DND-41 (cell line): ENCODE measurements at regions not wholly inside any gene's neighbourhood (a gene's known extent, or its start where the extent isn't known, plus 50 kb on each side); places are given as distances from the start of the nearest gene placed in this dataset.

Source experiments
- EZH2 ChIP-seq: IDR thresholded peaks from 3 replicates; pipeline ENCODE4 v1.6.1; 2012; ENCODE audit warnings: borderline replicate concordance, low read depth, mild to moderate bottlenecking, moderate library complexity, low read length, inconsistent platforms; ENCODE audit not compliant: severe bottlenecking
- TF ChIP-seq, protein P1 (sequence below): IDR thresholded peaks from 2 replicates; pipeline ENCODE4 v1.5.1; 2012; ENCODE audit warnings: borderline replicate concordance, low read length, moderate library complexity, mild to moderate bottlenecking; ENCODE audit not compliant: poor library complexity, severe bottlenecking; ENCODE audit errors: extremely low read depth

DNA sequence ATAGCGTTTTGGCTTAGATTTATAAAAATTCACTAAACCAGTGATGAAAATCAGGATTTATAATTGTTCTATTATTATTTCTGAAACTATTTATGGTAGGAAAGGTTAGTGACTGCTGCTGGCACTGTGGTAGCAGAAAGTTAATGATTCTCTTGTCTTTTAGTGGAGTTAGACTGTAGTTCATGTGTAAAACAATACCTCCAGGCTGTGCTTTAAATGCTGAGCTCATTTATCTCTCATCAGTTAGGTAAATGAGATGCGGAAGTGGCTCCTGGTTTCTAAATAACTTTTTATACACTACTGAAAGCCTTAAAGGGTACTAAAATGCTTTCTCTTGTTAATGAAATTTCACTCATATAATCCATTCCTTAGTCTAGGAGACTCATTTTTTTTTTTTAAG lies 326.8 kb upstream of the POT1 start:
- TF ChIP-seq, protein P1, sequence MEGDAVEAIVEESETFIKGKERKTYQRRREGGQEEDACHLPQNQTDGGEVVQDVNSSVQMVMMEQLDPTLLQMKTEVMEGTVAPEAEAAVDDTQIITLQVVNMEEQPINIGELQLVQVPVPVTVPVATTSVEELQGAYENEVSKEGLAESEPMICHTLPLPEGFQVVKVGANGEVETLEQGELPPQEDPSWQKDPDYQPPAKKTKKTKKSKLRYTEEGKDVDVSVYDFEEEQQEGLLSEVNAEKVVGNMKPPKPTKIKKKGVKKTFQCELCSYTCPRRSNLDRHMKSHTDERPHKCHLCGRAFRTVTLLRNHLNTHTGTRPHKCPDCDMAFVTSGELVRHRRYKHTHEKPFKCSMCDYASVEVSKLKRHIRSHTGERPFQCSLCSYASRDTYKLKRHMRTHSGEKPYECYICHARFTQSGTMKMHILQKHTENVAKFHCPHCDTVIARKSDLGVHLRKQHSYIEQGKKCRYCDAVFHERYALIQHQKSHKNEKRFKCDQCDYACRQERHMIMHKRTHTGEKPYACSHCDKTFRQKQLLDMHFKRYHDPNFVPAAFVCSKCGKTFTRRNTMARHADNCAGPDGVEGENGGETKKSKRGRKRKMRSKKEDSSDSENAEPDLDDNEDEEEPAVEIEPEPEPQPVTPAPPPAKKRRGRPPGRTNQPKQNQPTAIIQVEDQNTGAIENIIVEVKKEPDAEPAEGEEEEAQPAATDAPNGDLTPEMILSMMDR = no peak
- no peak for TF ChIP-seq EZH2
